Uterus (tissue), 3 donors: ENCODE measurements at regions not wholly inside any gene's neighbourhood (a gene's known extent, or its start where the extent isn't known, plus 50 kb on each side); places are given as distances from the start of the nearest gene placed in this dataset.
"Not testable (repeated sequence)": the region's sequence is repeated elsewhere in the genome, so short reads cannot be mapped to it uniquely, and the experiment has no call there.

Experiments used
- DNase-seq, 2 donors: peaks; one replicate each; pipeline ENCODE4 v3.0.0-alpha.2; 2019 to 2020
- H3K27ac ChIP-seq, 2 donors: fragments of 200-600 bp; sonication (generic); 1 replicate in 1 of 2; 2 replicates in 1 of 2; pipeline ENCODE4 v1.5.1; 2016 to 2018
- H3K27me3 ChIP-seq, 2 donors: fragments of 200-600 bp; sonication (generic); one replicate each; pipeline ENCODE4 v1.5.1; 2018 to 2019; ENCODE audit warnings: control low read depth in 1 of 2
- H3K36me3 ChIP-seq, 2 donors: fragments of 200-600 bp; sonication (generic); one replicate each; pipeline ENCODE4 v1.5.1; 2019; ENCODE audit warnings: control low read depth in 1 of 2
- H3K4me1 ChIP-seq, 2 donors: fragments of 200-600 bp; sonication (generic); one replicate each; pipeline ENCODE4 v1.5.1; 2018 to 2019; ENCODE audit warnings: control low read depth in 1 of 2
- H3K4me3 ChIP-seq, 2 donors: fragments of 200-600 bp; sonication (generic); 1 replicate in 1 of 2; 2 replicates in 1 of 2; pipeline ENCODE4 v1.5.1; 2018 to 2019; ENCODE audit warnings: mild to moderate bottlenecking in 1 of 2
- H3K9me3 ChIP-seq, 2 donors: fragments of 200-600 bp; sonication (generic); one replicate each; pipeline ENCODE4 v1.5.1; 2019; ENCODE audit warnings: control low read depth in 1 of 2
- CTCF ChIP-seq, 4 experiments: fragments of 200-600 bp in 2 of 4; fragments of 450-650 bp in 2 of 4; sonication (generic) in 2 of 4; IDR thresholded peaks; one replicate each; pipeline ENCODE4 v1.5.1; 2016 to 2019; ENCODE audit warnings: antibody characterized with exemption in 4 of 4, mild to moderate bottlenecking in 2 of 4, moderate library complexity in 1 of 4
- POLR2A ChIP-seq, 2 donors: fragments of 450-650 bp; IDR thresholded peaks; one replicate each; pipeline ENCODE4 v1.6.1; 2016; ENCODE audit warnings: antibody characterized with exemption in 2 of 2, mild to moderate bottlenecking in 1 of 2, moderate library complexity in 1 of 2
- intact Hi-C: fragments of 100-400 bp; cut with DNase I; formaldehyde crosslinking; loops from one replicate; pipeline ENCODE4 v1.15.1; 2023; ENCODE audit warnings: low total_unique reads
- donor health status: DM: yes; HTN: yes; CAD: no.

DNA sequence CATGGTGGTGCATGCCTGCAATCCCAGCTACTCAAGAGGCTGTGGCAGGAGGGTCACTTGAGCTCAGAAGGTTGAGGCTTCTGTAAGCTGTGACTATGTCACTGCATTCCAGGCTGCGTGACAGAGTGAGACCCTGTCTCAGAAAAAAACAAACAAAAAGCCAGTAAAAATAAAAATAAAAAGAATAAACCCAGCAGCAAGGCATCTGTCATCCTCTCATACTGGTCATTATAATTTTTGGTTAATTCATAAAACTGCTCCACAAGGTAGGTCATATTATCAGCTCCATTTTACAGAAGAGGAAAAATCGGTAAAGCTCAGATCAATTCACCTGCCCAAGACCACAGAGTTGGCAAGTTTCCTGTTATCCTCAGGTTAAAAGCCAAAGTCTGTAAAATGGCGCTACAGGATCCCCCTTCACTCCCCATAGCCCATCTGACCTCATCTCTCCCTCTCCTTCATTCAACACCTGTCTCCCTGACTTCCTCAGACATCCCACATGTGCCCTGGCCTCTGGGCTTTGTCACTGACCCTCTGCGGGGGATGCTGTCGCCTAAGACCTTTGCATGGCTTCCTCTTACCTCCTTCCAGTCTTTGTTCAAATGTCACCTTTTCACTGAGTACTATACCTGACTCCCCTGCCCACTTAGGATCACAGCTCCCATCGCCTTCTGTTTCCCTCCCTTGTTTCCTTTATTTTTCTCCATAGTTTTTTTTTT, 213.2 kb upstream of the ZNF217 start:
- Histone ChIP-seq H3K9me3 (no peaks in the 10 kb centered on the region), H3K4me3 (no peak overlapping the region), H3K27ac (no peak overlapping the region), H3K27me3 (no peaks in the 10 kb centered on the region), H3K4me1 (no peaks in the 10 kb centered on the region), H3K36me3 (no peaks in the 10 kb centered on the region)
- intact Hi-C loops: no loop called here
- DNase-seq: no peak
- TF ChIP-seq POLR2A (IDR thresholded peaks at IDR 0.05) (no peak), CTCF (IDR thresholded peaks at IDR 0.05) (no peak)

GRCh38 chr20:53805895-53806384, 212.3 kb upstream of the ZNF217 start:
- no peak for DNase-seq
- Histone ChIP-seq H3K27me3 (no peaks in the 10 kb centered on the region), H3K4me3 (no peak overlapping the region), H3K27ac (no peak overlapping the region), H3K36me3 (no peaks in the 10 kb centered on the region), H3K9me3 (no peaks in the 10 kb centered on the region), H3K4me1 (no peaks in the 10 kb centered on the region)
- intact Hi-C loops: no loop called here
- no peak for TF ChIP-seq POLR2A (IDR thresholded peaks at IDR 0.05)
- TF ChIP-seq CTCF (IDR thresholded peaks at IDR 0.05): no peak

DNA sequence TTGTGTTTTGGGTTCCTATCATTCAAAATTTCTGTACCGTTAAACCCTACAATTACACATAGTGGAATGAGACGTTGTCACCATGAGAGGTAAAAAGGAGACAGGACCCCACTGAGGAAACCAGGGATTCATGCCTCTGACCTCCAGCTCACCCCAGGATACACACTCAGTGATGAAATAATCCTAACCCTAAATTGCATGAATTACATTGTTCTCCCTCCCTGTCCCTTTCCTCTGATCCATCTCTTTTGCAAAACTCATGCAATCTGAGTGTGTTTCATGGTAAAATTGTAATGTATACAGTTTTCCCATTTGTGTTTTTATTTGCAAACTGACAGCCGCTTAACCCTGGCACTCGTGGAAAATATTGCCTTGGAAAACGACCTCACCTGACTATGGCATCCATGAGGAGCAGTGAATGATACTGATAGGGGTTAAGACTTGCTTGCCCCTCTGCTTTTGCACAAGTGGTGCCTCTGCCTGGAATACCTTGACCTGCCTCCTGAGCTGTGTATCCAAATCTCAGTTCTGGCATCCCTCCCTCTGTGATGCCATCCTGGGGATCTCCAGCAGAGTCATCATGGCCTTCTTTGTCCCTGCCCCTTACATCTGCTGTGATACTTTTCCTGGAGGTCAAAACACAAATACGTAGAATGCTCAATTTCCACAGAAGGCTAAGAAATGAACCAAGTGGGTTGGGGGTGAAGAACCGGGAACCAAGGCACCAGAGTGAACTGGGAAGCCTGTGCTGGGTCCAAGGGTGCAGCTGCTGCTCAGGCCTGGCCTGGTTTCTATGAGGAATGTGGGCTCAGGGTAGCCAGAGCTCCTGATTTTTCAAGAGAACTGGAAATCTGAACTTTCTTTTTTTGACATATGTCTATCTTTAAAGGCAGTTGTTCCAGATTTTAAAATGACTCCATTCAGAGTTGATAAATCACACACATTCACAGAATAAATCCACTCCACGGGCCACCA, 211.6 kb upstream of the ZNF217 start:
- Histone ChIP-seq H3K27ac (no peak overlapping the region), H3K4me3 (no peak overlapping the region), H3K27me3 (no peaks in the 10 kb centered on the region), H3K4me1 (no peaks in the 10 kb centered on the region), H3K9me3 (no peaks in the 10 kb centered on the region), H3K36me3 (no peaks in the 10 kb centered on the region)
- no peak for TF ChIP-seq POLR2A (IDR thresholded peaks at IDR 0.05)
- TF ChIP-seq CTCF (IDR thresholded peaks at IDR 0.05): no peak
- intact Hi-C loops: no loop called here
- DNase-seq: no peak

DNA sequence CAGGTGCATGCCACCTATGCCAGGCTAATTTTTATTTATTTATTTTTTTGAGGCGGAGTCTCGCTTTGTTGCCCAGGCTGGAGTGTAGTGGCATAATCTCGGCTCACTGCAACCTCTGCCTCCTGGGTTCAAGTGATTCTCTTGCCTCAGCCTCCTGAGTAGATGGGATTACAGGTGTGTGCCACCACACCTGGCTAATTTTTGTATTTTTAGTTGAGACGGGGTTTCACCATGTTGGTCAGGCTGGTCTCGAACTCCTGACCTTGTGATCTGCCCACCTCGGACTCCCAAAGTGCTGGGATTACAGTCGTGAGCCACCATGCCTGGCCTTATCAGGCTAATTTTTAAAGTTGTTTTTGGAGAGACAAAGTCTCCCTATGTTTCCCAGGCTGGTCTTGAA, 210.7 kb upstream of the ZNF217 start:
- H3K27me3 ChIP-seq, DNase-seq, H3K9me3 ChIP-seq, intact Hi-C loops, H3K4me3 ChIP-seq, H3K4me1 ChIP-seq, H3K36me3 ChIP-seq, H3K27ac ChIP-seq: not testable (repeated sequence)

GRCh38 chr20:53803492-53804155, 210.0 kb upstream of the ZNF217 start:
- H3K27ac ChIP-seq: no peak overlapping the region
- no peak overlapping the region for H3K4me3 ChIP-seq
- no peaks in the 10 kb centered on the region for H3K4me1 ChIP-seq
- no peaks in the 10 kb centered on the region for H3K36me3 ChIP-seq
- H3K9me3 ChIP-seq: no peaks in the 10 kb centered on the region
- no peak for DNase-seq
- no peaks in the 10 kb centered on the region for H3K27me3 ChIP-seq
- TF ChIP-seq POLR2A (IDR thresholded peaks at IDR 0.05) (no peak), CTCF (IDR thresholded peaks at IDR 0.05) (no peak)
- intact Hi-C loops: no loop called here
